ENCODE measurements at regions not wholly inside any gene's neighbourhood (a gene's known extent, or its start where the extent isn't known, plus 50 kb on each side); places are given as distances from the start of the nearest gene placed in this dataset.
"Not testable (repeated sequence)": the region's sequence is repeated elsewhere in the genome, so short reads cannot be mapped to it uniquely, and the experiment has no call there.

DNA sequence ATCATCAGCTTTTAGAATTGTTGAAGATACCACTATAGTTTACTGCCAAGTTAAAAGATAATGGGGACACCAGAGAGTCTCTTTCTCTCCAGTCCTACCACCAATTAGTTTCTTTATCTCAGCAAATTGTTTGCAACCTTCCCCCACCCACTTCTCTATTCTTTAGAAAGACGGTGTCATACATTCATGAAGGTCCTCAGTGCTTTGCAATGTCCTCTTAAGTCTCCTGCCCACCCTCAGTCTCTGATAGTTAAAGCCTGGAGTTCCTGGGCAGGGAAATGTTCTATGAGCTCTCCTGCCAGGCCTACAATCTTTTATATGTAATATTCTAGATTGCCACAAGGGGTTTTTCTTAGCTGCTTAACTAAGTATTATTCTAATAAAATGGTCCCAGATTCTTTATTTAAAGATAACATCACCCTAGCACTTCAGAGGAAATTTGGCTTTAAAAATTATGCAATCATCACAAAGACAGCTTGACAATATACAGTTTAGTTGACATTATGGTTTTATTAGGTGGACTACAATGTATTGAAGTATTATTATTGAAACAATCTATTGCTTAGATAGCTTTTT, 509.2 kb downstream of the CSNK1G3 start:
- Histone ChIP-seq H3K36me3 (ENCODE audit: control insufficient read depth in 2 of 2, insufficient read depth in 2 of 2, low read length in 2 of 2) (no peaks in the 10 kb centered on the region), H3K9ac (ENCODE audit: low read length in 2 of 2) (no peak overlapping the region), H3K27me3 (ENCODE audit: control insufficient read depth in 1 of 2, insufficient read depth in 2 of 2, low read length in 2 of 2) (no peaks in the 10 kb centered on the region), H3K9me3 (ENCODE audit: control insufficient read depth in 2 of 2, low read length in 2 of 2) (no peaks in the 10 kb centered on the region), H3K4me1 (ENCODE audit: control insufficient read depth, insufficient read depth, low read length) (no peaks in the 10 kb centered on the region), H3K4me3 (ENCODE audit: low read length in 2 of 2) (no peak overlapping the region), H3K27ac (ENCODE audit: low read length) (no peak overlapping the region)

DNA sequence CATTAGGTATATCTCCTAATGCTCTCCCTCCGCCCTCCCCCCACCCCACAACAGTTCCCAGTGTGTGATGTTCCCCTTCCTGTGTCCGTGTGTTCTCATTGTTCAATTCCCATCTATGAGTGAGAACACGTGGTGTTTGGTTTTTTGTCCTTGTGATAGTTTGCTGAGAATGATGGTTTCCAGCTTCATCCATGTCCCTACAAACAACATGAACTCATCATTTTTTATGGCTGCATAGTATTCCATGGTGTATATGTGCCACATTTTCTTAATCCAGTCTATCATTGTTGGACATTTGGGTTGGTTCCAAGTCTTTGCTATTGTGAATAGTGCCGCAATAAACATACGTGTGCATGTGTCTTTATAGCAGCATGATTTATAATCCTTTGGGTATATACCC, 505.3 kb downstream of the CSNK1G3 start:
- H3K4me3 ChIP-seq (ENCODE audit: low read length in 2 of 2); H3K4me1 ChIP-seq (ENCODE audit: control insufficient read depth, insufficient read depth, low read length); H3K27ac ChIP-seq (ENCODE audit: low read length); H3K36me3 ChIP-seq (ENCODE audit: control insufficient read depth in 2 of 2, insufficient read depth in 2 of 2, low read length in 2 of 2); H3K9me3 ChIP-seq (ENCODE audit: control insufficient read depth in 2 of 2, low read length in 2 of 2); H3K27me3 ChIP-seq (ENCODE audit: control insufficient read depth in 1 of 2, insufficient read depth in 2 of 2, low read length in 2 of 2); H3K9ac ChIP-seq (ENCODE audit: low read length in 2 of 2): not testable (repeated sequence)

DNA sequence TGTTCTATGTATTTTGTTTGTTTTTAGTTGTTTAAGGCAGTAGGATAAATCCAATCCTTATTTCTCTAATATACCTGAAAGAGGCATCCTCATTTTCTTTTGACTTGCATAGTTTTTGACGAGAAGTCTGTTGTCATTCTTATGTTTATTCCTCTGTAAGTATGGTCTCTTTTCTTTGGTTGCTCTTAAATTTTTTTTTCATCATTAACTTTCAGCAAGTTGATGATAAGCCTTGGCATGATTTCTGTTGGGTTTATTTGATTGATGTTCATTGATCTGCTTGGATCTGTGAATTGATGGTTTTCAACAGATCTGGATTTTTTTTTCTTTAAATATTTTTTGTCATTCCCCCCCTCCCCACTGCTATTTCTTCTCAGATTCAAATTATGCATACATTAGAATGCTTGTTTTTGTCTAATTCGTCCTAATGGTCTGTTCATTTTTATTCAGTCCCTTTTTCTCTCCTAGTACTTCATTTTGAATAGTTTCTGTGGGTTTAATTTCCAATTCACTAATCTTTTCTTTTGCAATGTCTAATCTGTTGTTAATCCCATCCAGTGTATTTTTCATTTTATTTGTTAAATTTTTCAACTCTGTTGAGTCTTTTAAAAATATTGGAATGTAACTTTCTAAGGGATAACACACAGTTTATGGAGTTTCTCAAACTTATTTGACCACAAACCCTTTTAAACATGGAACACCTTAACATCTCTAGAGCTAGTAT, 495.9 kb downstream of the CSNK1G3 start:
- no peak overlapping the region for H3K9ac ChIP-seq (ENCODE audit: low read length in 2 of 2)
- H3K27me3 ChIP-seq (ENCODE audit: control insufficient read depth in 1 of 2, insufficient read depth in 2 of 2, low read length in 2 of 2): no peaks in the 10 kb centered on the region
- H3K9me3 ChIP-seq (ENCODE audit: control insufficient read depth in 2 of 2, low read length in 2 of 2): no peaks in the 10 kb centered on the region
- H3K36me3 ChIP-seq (ENCODE audit: control insufficient read depth in 2 of 2, insufficient read depth in 2 of 2, low read length in 2 of 2): no peaks in the 10 kb centered on the region
- H3K4me1 ChIP-seq (ENCODE audit: control insufficient read depth, insufficient read depth, low read length): no peaks in the 10 kb centered on the region
- no peak overlapping the region for H3K27ac ChIP-seq (ENCODE audit: low read length)
- no peak overlapping the region for H3K4me3 ChIP-seq (ENCODE audit: low read length in 2 of 2)

DNA sequence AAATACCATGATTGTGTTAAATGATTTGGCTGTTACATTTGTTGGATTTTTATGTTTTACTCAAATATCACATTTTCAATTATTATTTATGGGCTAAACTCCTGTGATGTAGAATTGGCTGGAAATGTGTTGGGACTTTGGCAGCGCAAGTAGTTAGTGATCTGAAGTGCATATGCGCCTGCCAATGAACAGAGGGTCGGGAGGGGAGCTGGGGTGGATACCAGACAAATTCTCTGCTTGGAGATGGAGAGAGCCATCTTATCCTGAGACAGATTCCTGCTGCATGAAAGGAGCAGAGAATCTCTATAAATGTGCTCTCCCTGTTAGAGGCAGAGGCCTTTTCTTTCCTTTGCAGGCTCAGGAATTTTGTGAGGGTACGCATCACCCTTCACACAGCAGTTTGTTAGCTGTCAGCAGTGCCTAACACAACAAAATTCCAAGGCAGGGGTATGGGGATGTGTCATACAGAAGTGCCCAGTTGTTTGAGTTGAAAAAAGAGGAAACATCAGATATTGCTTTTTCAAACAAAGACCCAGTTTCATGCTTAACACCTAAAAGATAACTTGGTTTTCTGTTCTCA, 489.1 kb downstream of the CSNK1G3 start:
- no peak overlapping the region for H3K9ac ChIP-seq (ENCODE audit: low read length in 2 of 2)
- no peaks in the 10 kb centered on the region for H3K9me3 ChIP-seq (ENCODE audit: control insufficient read depth in 2 of 2, low read length in 2 of 2)
- no peak overlapping the region for H3K27ac ChIP-seq (ENCODE audit: low read length)
- no peaks in the 10 kb centered on the region for H3K27me3 ChIP-seq (ENCODE audit: control insufficient read depth in 1 of 2, insufficient read depth in 2 of 2, low read length in 2 of 2)
- H3K4me3 ChIP-seq (ENCODE audit: low read length in 2 of 2): no peak overlapping the region
- no peaks in the 10 kb centered on the region for H3K4me1 ChIP-seq (ENCODE audit: control insufficient read depth, insufficient read depth, low read length)
- H3K36me3 ChIP-seq (ENCODE audit: control insufficient read depth in 2 of 2, insufficient read depth in 2 of 2, low read length in 2 of 2): no peaks in the 10 kb centered on the region

DNA sequence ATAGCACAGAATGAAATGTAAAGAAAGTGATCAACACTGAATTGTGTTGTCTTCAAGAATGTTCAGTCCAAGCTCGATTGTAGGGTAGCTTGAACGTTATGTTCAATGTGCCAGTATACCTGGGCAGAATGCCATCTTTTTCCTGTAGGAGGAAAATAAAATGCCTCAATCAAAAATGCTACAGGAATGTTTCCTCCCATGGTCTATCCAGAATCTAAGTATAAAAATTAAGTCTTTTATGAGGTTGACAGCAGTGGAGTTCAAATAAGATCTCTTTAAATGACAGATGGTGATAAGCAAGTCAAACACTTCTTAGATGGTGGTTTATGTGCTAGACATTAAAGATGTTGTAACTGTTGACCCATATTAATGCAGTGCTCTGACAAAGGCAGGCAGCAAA, 488.6 kb downstream of the CSNK1G3 start:
- Histone ChIP-seq H3K9me3 (ENCODE audit: control insufficient read depth in 2 of 2, low read length in 2 of 2) (no peaks in the 10 kb centered on the region), H3K9ac (ENCODE audit: low read length in 2 of 2) (no peak overlapping the region), H3K27me3 (ENCODE audit: control insufficient read depth in 1 of 2, insufficient read depth in 2 of 2, low read length in 2 of 2) (no peaks in the 10 kb centered on the region), H3K36me3 (ENCODE audit: control insufficient read depth in 2 of 2, insufficient read depth in 2 of 2, low read length in 2 of 2) (no peaks in the 10 kb centered on the region), H3K4me3 (ENCODE audit: low read length in 2 of 2) (no peak overlapping the region), H3K4me1 (ENCODE audit: control insufficient read depth, insufficient read depth, low read length) (no peaks in the 10 kb centered on the region), H3K27ac (ENCODE audit: low read length) (no peak overlapping the region)

DNA sequence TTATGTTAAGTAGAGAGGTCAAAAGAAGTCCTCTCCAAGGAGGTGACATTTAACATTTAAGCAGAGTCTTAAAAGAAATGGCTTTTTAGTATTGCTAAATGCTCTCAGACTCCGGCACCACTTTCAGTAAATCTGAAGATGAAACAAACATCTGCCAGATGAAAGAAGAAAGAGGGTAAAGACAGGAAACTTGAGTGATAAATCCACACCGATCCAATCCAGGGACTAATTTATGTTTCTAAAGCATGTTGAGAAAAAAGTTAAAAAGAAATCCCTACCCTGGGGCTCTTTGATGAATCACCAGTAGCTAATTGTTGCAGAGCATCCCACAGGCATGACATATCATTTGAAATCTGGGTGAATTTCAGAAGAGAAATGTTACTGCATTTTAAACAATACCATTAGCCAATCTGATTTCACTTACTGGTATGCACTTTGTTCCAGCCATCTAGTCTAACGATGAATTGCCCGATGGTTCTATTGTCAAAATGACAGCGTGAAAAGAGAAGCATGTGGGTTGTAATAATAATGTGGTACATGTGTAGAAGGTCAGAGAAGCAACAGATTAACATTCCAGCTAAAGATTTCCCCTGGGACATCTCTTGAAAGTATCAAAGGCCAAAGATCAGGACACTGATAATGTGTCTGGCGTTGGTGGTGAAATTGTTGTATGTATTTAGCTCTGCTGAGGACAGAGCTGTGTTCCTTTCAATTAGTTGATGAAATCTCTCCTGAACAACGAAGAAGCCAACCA, 485.7 kb downstream of the CSNK1G3 start:
- Histone ChIP-seq H3K9ac (ENCODE audit: low read length in 2 of 2) (no peak overlapping the region), H3K27ac (ENCODE audit: low read length) (no peak overlapping the region), H3K36me3 (ENCODE audit: control insufficient read depth in 2 of 2, insufficient read depth in 2 of 2, low read length in 2 of 2) (no peaks in the 10 kb centered on the region), H3K4me3 (ENCODE audit: low read length in 2 of 2) (no peak overlapping the region), H3K4me1 (ENCODE audit: control insufficient read depth, insufficient read depth, low read length) (no peaks in the 10 kb centered on the region), H3K9me3 (ENCODE audit: control insufficient read depth in 2 of 2, low read length in 2 of 2) (no peaks in the 10 kb centered on the region), H3K27me3 (ENCODE audit: control insufficient read depth in 1 of 2, insufficient read depth in 2 of 2, low read length in 2 of 2) (no peaks in the 10 kb centered on the region)

DNA sequence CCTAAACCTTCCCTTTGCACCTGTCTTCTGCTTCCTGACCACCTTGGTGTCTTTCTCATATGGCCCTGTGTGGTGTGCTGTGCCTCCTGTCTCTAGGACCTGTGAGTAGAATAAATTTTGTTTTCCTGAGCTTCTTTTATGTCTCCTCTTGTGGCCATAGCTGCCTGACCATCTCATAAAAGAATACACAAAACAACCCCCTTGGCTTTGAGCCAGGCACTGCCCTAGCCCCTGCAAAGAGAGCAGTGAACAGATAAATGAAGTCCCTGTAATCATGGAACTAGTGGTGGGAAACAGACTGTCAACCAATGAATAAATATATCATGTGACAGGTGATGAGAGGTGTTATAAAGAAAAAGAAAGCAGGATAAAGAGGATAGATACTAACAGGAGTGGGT, 485.1 kb downstream of the CSNK1G3 start:
- no peaks in the 10 kb centered on the region for H3K9me3 ChIP-seq (ENCODE audit: control insufficient read depth in 2 of 2, low read length in 2 of 2)
- H3K27me3 ChIP-seq (ENCODE audit: control insufficient read depth in 1 of 2, insufficient read depth in 2 of 2, low read length in 2 of 2): no peaks in the 10 kb centered on the region

DNA sequence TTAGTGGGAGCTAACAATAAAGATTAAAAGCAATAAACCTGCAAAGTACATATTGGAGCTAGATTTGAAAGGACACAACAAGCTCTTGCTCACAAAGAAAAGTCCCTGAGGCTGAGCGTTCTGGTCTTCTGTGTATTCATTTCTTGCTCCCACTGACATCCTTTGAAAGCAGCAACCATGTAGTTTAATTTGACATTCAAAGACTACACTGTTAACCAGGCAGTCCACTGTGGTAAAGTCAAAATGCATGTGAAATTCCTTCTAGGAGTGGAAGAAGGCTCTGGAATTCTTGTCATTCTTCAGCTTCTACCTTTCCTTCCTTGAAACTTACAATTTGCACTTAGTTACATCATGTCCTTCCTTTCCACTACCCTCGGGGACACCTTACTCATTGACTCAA, 480.7 kb downstream of the CSNK1G3 start:
- Histone ChIP-seq H3K9me3 (ENCODE audit: control insufficient read depth in 2 of 2, low read length in 2 of 2) (no peaks in the 10 kb centered on the region), H3K27me3 (ENCODE audit: control insufficient read depth in 1 of 2, insufficient read depth in 2 of 2, low read length in 2 of 2) (no peaks in the 10 kb centered on the region), H3K4me1 (ENCODE audit: control insufficient read depth, insufficient read depth, low read length) (no peaks in the 10 kb centered on the region), H3K27ac (ENCODE audit: low read length) (no peak overlapping the region), H3K4me3 (ENCODE audit: low read length in 2 of 2) (no peak overlapping the region), H3K36me3 (ENCODE audit: control insufficient read depth in 2 of 2, insufficient read depth in 2 of 2, low read length in 2 of 2) (no peaks in the 10 kb centered on the region), H3K9ac (ENCODE audit: low read length in 2 of 2) (no peak overlapping the region)

More for the DNA sequence above, 485.1 kb downstream of the CSNK1G3 start:
- Histone ChIP-seq H3K36me3 (ENCODE audit: control insufficient read depth in 2 of 2, insufficient read depth in 2 of 2, low read length in 2 of 2) (no peaks in the 10 kb centered on the region), H3K9ac (ENCODE audit: low read length in 2 of 2) (no peak overlapping the region), H3K4me1 (ENCODE audit: control insufficient read depth, insufficient read depth, low read length) (no peaks in the 10 kb centered on the region), H3K27ac (ENCODE audit: low read length) (no peak overlapping the region), H3K4me3 (ENCODE audit: low read length in 2 of 2) (no peak overlapping the region)

DNA sequence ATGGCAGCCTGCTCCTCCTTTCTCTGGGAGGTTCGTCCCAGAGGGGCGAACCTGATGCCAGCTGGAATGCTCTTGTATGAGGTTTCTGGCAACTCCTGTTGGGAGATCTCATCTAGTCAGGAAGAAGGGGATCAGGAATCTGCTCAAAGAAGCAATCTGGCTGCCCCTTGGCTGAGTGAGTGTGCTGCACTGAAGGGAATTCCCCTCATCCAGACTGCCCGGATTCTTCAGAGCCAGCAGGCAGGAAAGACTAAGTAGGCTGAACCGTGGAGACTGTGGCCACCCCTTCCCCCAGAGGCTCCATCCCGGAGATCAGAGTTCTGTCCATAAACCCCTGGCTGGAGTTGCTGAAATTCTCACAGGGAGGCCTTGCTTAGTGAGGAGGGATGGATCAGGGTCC, 476.0 kb downstream of the CSNK1G3 start:
- Histone ChIP-seq H3K27me3 (ENCODE audit: control insufficient read depth in 1 of 2, insufficient read depth in 2 of 2, low read length in 2 of 2) (no peaks in the 10 kb centered on the region), H3K9ac (ENCODE audit: low read length in 2 of 2) (no peak overlapping the region), H3K9me3 (ENCODE audit: control insufficient read depth in 2 of 2, low read length in 2 of 2) (no peaks in the 10 kb centered on the region), H3K36me3 (ENCODE audit: control insufficient read depth in 2 of 2, insufficient read depth in 2 of 2, low read length in 2 of 2) (no peaks in the 10 kb centered on the region), H3K4me3 (ENCODE audit: low read length in 2 of 2) (no peak overlapping the region), H3K4me1 (ENCODE audit: control insufficient read depth, insufficient read depth, low read length) (no peaks in the 10 kb centered on the region), H3K27ac (ENCODE audit: low read length) (no peak overlapping the region)

DNA sequence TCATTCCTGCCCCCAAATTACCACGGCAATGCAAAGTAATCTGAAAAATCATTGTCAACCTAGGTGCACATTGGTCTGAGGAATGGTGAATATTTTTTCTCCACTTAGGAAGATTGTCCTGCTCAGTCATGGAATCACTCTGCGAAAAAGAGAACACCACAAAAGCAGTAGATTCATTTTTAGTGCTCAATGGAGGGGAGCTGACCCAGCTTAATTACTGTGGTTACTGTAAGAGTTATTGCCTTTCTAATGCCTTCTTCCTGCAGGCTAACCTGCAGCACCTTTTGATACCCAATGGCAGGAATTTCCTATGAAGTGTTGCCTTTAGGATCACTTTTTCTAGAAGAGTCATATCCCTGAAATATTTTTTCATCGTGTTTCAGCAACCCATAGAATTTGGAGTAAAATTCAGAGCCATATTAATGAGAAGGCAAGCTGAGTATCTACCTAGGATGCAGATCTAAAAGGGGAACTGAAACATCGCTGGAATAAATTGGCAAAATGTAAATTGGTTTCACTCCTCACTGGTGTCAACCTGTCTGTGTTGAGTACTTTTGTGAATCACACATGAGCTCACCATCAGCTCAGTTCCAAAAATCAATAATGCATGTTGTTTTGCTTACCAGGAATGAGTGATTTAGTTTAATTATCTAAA, 464.5 kb downstream of the CSNK1G3 start:
- Histone ChIP-seq H3K36me3 (ENCODE audit: control insufficient read depth in 2 of 2, insufficient read depth in 2 of 2, low read length in 2 of 2) (no peaks in the 10 kb centered on the region), H3K9ac (ENCODE audit: low read length in 2 of 2) (no peak overlapping the region), H3K27me3 (ENCODE audit: control insufficient read depth in 1 of 2, insufficient read depth in 2 of 2, low read length in 2 of 2) (no peaks in the 10 kb centered on the region), H3K9me3 (ENCODE audit: control insufficient read depth in 2 of 2, low read length in 2 of 2) (no peaks in the 10 kb centered on the region), H3K27ac (ENCODE audit: low read length) (no peak overlapping the region), H3K4me3 (ENCODE audit: low read length in 2 of 2) (no peak overlapping the region), H3K4me1 (ENCODE audit: control insufficient read depth, insufficient read depth, low read length) (no peaks in the 10 kb centered on the region)

Measured in stomach smooth muscle (tissue), 2 donors.